Panc1 (cell line): ENCODE measurements at regions not wholly inside any gene's neighbourhood (a gene's known extent, or its start where the extent isn't known, plus 50 kb on each side); places are given as distances from the start of the nearest gene placed in this dataset.

ENCODE experiments used
- CTCF ChIP-seq: fragments of 450-650 bp; IDR thresholded peaks from 2 replicates; pipeline ENCODE4 v1.5.1; 2017; ENCODE audit warnings: mild to moderate bottlenecking
- REST ChIP-seq, 2 experiments: IDR thresholded peaks; 2 replicates each; pipeline ENCODE4 v1.6.1; 2011 to 2012; ENCODE audit warnings: low read depth in 2 of 2, control low read depth in 1 of 2, low read length in 1 of 2, mild to moderate bottlenecking in 1 of 2, moderate library complexity in 1 of 2; ENCODE audit not compliant: insufficient read depth in 1 of 2

- TF ChIP-seq CTCF (no peak), REST (IDR thresholded peaks at IDR 0.05; ENCODE audit: insufficient read depth in 1 of 2, low read depth in 2 of 2, low read length in 1 of 2) (no peak)
Measured at GRCh38 chr13:54875111-54875510, 1846.5 kb downstream of the OLFM4 start.
